ENCODE measurements at regions not wholly inside any gene's neighbourhood (a gene's known extent, or its start where the extent isn't known, plus 50 kb on each side); places are given as distances from the start of the nearest gene placed in this dataset.

DNA sequence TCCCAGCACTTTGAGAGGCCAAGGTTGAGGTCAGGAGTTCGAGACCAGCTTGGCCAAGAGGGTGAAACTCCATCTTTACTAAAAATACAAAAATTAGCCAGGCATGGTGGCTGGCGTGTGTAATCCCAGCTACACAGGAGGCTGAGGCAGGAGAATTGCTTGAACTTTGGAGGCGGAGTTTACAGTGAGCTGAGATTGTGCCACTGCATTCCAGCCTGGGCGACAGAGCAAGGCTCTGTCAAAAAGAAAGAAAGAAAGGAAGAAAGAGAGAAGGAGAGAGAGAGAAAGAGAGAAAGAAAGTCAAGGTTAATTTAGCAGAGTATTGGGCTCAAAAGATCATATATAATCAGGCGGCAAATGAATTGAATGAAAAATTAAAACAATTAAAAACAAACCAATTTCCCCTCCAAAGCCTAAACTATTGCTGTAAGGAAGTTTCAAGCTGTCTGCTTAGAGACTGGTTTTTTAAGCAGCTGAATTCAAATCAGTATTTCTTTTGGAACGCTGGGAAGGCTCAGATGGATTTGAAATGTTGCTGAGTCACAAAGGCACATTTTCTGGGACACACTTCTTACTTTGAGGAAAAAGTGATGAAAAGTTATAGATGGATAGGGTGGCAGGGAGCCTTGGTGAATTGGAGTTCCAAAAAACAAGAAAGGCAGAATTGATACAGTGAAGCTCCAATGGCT, 81.3 kb upstream of the BHLHE40 start:
- Histone ChIP-seq H3K9me3 (ENCODE audit: control insufficient read depth in 2 of 2, low read length in 2 of 2) (no peaks in the 10 kb centered on the region), H3K27ac (ENCODE audit: low read depth in 2 of 2, low read length in 2 of 2) (peak overlapping the region in 1 of 2 donors; percentile 11), H3K36me3 (ENCODE audit: control insufficient read depth in 2 of 2, insufficient read depth in 2 of 2, low read length in 2 of 2) (no peaks in the 10 kb centered on the region), H3K27me3 (ENCODE audit: control insufficient read depth in 2 of 2, insufficient read depth in 2 of 2, low read length in 2 of 2) (no peaks in the 10 kb centered on the region), H3K4me3 (ENCODE audit: low read length in 2 of 2) (no peak overlapping the region), H3K9ac (ENCODE audit: low read depth in 1 of 2, low read length in 2 of 2) (no peak overlapping the region), H3K4me1 (ENCODE audit: control insufficient read depth in 2 of 2, insufficient read depth in 2 of 2, low read length in 2 of 2) (no peaks in the 10 kb centered on the region)

DNA sequence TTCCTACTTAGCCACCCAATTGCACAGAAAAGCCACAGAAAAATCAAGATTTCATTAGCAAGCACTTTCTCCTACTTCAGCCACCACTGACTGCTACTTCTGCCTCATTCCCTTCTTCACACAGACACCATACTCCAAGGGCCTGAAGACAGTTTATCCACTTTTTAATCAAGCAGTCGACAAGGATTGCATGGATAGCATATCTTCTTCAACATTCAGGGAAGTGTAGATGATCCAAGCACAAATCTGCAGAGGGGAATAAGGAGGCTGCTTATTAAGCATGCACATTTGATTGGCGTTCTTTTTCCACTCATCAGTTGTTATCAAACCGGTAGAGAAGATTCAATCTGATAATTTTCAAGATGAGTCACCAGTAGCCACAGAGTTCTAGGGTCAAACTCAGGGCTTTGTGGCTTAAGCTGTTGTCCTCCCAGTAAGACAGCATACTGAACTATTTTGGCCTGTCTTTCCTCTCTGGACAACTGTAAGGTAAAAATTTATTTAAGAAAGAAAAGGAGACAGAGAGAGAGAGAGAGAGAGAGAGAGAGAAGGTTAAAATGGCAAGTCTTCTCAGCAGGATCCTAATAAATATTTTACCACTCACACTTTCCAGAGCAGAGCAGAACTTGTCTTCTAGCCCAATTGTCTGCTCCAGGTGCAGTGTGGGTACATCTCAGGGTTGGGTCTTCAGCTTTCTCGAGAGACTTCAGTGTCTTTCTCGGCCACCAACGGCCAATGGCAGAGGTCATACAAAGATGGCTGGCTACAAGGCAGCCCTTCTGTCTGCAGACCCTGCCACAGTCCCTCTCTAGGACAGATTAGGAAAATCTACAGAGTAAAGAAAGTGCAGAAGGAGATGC, 80.6 kb upstream of the BHLHE40 start:
- Histone ChIP-seq H3K4me1 (ENCODE audit: control insufficient read depth in 2 of 2, insufficient read depth in 2 of 2, low read length in 2 of 2) (no peaks in the 10 kb centered on the region), H3K4me3 (ENCODE audit: low read length in 2 of 2) (no peak overlapping the region), H3K36me3 (ENCODE audit: control insufficient read depth in 2 of 2, insufficient read depth in 2 of 2, low read length in 2 of 2) (no peaks in the 10 kb centered on the region), H3K27me3 (ENCODE audit: control insufficient read depth in 2 of 2, insufficient read depth in 2 of 2, low read length in 2 of 2) (no peaks in the 10 kb centered on the region), H3K27ac (ENCODE audit: low read depth in 2 of 2, low read length in 2 of 2) (peak overlapping the region in 1 of 2 donors; percentile 11), H3K9me3 (ENCODE audit: control insufficient read depth in 2 of 2, low read length in 2 of 2) (no peaks in the 10 kb centered on the region), H3K9ac (ENCODE audit: low read depth in 1 of 2, low read length in 2 of 2) (no peak overlapping the region)

DNA sequence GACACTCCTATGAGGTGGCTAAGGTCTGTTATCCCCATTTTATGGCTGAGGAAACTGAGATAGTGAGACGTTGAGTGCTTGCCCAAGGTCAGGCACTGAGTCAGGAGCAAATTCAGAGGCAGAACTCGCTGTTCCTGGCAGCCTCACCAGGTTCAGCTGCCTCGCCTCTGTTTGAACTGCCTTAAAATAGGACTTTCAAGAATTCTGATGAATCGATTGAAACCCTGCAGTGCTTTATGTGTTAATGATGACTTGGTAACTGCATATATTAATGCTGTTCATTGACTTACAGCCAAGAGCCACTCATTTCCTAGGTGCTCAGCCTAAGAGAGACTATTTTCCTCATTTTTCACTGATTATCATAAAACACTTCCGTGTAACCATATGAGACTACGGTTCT, 79.5 kb upstream of the BHLHE40 start:
- Histone ChIP-seq H3K36me3 (ENCODE audit: control insufficient read depth in 2 of 2, insufficient read depth in 2 of 2, low read length in 2 of 2) (no peaks in the 10 kb centered on the region), H3K27ac (ENCODE audit: low read depth in 2 of 2, low read length in 2 of 2) (no peak overlapping the region), H3K4me3 (ENCODE audit: low read length in 2 of 2) (no peak overlapping the region), H3K9me3 (ENCODE audit: control insufficient read depth in 2 of 2, low read length in 2 of 2) (no peaks in the 10 kb centered on the region), H3K4me1 (ENCODE audit: control insufficient read depth in 2 of 2, insufficient read depth in 2 of 2, low read length in 2 of 2) (no peaks in the 10 kb centered on the region), H3K9ac (ENCODE audit: low read depth in 1 of 2, low read length in 2 of 2) (no peak overlapping the region), H3K27me3 (ENCODE audit: control insufficient read depth in 2 of 2, insufficient read depth in 2 of 2, low read length in 2 of 2) (no peaks in the 10 kb centered on the region)

DNA sequence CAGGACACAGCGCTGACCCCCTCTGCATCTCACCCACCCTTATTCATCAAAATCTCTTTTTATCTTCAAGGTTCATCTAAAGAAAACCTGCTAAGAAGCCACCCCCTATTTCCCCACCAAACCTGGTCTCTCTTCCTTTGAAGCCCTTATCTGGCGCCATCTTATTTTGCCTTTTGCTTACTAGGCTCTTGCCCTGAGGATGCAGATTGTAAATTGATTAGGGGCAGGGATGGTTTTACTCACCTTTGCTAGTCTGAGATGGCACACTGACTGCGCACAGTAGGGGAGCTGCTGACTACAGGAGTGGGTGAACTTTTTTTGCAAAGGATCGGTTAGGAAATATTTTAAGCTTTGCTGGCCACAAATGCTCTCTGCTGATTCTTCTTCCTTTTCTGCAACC, 78.9 kb upstream of the BHLHE40 start:
- no peak overlapping the region for H3K4me3 ChIP-seq (ENCODE audit: low read length in 2 of 2)
- no peak overlapping the region for H3K27ac ChIP-seq (ENCODE audit: low read depth in 2 of 2, low read length in 2 of 2)
- H3K4me1 ChIP-seq (ENCODE audit: control insufficient read depth in 2 of 2, insufficient read depth in 2 of 2, low read length in 2 of 2), result peaks cover 0 to 5% of the 10 kb centered on the region in 2 donors
- H3K27me3 ChIP-seq (ENCODE audit: control insufficient read depth in 2 of 2, insufficient read depth in 2 of 2, low read length in 2 of 2), result no peaks in the 10 kb centered on the region
- no peaks in the 10 kb centered on the region for H3K9me3 ChIP-seq (ENCODE audit: control insufficient read depth in 2 of 2, low read length in 2 of 2)
- H3K36me3 ChIP-seq (ENCODE audit: control insufficient read depth in 2 of 2, insufficient read depth in 2 of 2, low read length in 2 of 2), result no peaks in the 10 kb centered on the region
- H3K9ac ChIP-seq (ENCODE audit: low read depth in 1 of 2, low read length in 2 of 2), result no peak overlapping the region

DNA sequence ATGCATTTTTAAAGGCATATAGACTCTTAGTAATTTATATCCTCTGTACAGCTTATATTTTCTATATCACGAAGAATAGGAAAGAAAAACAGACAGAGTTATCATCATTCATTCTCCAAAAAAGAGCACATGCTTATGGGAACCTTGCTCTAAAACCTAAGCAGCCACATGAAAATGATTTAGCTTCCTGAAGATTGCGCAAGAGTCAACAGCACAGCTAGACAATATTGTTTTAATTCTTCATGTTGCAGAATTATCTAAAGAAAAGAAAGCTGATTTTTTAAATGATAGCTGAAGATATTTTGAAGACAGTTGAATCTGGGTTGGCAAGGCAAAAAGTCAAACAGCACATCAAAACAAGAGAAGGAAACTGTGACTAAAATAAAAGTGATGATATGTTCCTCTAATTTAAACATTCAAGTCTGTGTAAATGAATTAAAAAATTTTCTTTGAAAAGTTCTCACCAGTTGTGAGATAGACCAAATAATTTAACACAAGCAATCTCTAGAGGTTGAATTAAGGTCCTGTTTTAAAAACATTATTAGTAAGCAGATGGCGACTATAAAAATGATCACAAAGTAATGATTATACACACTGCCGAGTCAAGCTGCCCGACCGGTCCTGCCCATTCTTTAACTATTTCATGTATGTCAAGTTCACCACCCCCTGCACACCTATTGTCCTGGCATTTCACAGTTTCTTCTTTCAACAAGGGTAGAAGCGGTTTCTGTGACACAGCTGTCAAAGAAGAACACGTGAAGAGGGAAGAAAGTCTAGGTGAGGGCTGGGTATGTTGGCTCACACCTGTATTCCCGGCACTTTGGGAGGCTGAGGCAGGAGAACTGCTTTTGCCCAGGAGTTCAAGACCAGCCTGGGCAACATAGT, 74.2 kb upstream of the BHLHE40 start:
- Histone ChIP-seq H3K4me1 (ENCODE audit: control insufficient read depth in 2 of 2, insufficient read depth in 2 of 2, low read length in 2 of 2) (peaks cover 0 to 20% of the 10 kb centered on the region in 2 donors), H3K4me3 (ENCODE audit: low read length in 2 of 2) (no peak overlapping the region), H3K27me3 (ENCODE audit: control insufficient read depth in 2 of 2, insufficient read depth in 2 of 2, low read length in 2 of 2) (no peaks in the 10 kb centered on the region), H3K9me3 (ENCODE audit: control insufficient read depth in 2 of 2, low read length in 2 of 2) (no peaks in the 10 kb centered on the region), H3K36me3 (ENCODE audit: control insufficient read depth in 2 of 2, insufficient read depth in 2 of 2, low read length in 2 of 2) (no peaks in the 10 kb centered on the region), H3K9ac (ENCODE audit: low read depth in 1 of 2, low read length in 2 of 2) (no peak overlapping the region), H3K27ac (ENCODE audit: low read depth in 2 of 2, low read length in 2 of 2) (no peak overlapping the region)

DNA sequence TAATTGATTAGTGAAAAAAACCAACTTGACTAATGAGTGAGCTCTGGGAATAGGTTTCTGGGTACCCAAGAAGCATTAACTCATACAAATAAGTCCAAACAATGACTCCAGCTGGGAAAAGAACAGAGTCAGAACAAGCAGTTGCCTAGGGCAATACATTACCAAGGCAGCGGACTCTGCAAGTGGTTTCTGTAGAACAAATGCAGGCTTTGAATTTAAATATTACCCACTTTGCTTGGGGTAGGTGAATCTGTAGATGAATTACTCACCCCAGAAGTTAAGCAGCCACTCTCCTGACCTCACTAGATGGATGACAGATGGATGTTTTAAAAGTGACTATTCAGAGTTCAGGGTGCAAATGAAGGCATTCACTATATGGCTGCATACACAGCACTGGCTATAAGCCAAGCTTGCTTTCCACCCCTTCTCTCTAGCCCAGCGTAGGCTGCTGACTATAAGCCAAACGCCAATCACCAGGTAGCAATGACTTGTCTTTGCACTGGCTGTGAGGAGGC, 73.1 kb upstream of the BHLHE40 start:
- H3K9ac ChIP-seq (ENCODE audit: low read depth in 1 of 2, low read length in 2 of 2), result no peak overlapping the region

DNA sequence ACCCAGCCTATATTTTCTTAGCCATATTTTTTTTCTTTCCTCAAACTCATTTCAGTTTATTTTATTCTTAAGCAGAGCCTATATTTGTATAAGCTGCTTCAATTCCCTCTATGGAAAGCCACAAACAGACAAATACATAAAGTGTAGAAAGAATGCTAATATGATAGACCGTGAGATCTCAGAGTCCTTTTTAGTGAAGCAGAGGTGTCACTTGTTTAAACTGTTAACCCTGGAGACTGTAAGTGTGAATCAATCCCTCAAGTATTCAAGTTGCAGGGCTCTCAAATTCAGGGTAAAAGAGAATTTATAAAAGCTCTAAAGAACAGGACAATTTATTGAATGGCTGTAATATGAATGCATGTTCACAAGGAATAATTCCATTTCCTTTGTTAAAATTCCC, 72.2 kb upstream of the BHLHE40 start:
- H3K4me3 ChIP-seq (ENCODE audit: low read length in 2 of 2), result no peak overlapping the region
- no peaks in the 10 kb centered on the region for H3K27me3 ChIP-seq (ENCODE audit: control insufficient read depth in 2 of 2, insufficient read depth in 2 of 2, low read length in 2 of 2)
- no peaks in the 10 kb centered on the region for H3K9me3 ChIP-seq (ENCODE audit: control insufficient read depth in 2 of 2, low read length in 2 of 2)
- H3K9ac ChIP-seq (ENCODE audit: low read depth in 1 of 2, low read length in 2 of 2), result no peak overlapping the region
- peaks cover 0 to 20% of the 10 kb centered on the region in 2 donors for H3K4me1 ChIP-seq (ENCODE audit: control insufficient read depth in 2 of 2, insufficient read depth in 2 of 2, low read length in 2 of 2)
- no peaks in the 10 kb centered on the region for H3K36me3 ChIP-seq (ENCODE audit: control insufficient read depth in 2 of 2, insufficient read depth in 2 of 2, low read length in 2 of 2)
- H3K27ac ChIP-seq (ENCODE audit: low read depth in 2 of 2, low read length in 2 of 2), result no peak overlapping the region

More for the DNA sequence above, 73.1 kb upstream of the BHLHE40 start:
- H3K9me3 ChIP-seq (ENCODE audit: control insufficient read depth in 2 of 2, low read length in 2 of 2), result no peaks in the 10 kb centered on the region
- no peak overlapping the region for H3K27ac ChIP-seq (ENCODE audit: low read depth in 2 of 2, low read length in 2 of 2)
- H3K36me3 ChIP-seq (ENCODE audit: control insufficient read depth in 2 of 2, insufficient read depth in 2 of 2, low read length in 2 of 2), result no peaks in the 10 kb centered on the region
- H3K4me3 ChIP-seq (ENCODE audit: low read length in 2 of 2), result no peak overlapping the region
- H3K4me1 ChIP-seq (ENCODE audit: control insufficient read depth in 2 of 2, insufficient read depth in 2 of 2, low read length in 2 of 2), result peaks cover 0 to 20% of the 10 kb centered on the region in 2 donors
- no peaks in the 10 kb centered on the region for H3K27me3 ChIP-seq (ENCODE audit: control insufficient read depth in 2 of 2, insufficient read depth in 2 of 2, low read length in 2 of 2)

DNA sequence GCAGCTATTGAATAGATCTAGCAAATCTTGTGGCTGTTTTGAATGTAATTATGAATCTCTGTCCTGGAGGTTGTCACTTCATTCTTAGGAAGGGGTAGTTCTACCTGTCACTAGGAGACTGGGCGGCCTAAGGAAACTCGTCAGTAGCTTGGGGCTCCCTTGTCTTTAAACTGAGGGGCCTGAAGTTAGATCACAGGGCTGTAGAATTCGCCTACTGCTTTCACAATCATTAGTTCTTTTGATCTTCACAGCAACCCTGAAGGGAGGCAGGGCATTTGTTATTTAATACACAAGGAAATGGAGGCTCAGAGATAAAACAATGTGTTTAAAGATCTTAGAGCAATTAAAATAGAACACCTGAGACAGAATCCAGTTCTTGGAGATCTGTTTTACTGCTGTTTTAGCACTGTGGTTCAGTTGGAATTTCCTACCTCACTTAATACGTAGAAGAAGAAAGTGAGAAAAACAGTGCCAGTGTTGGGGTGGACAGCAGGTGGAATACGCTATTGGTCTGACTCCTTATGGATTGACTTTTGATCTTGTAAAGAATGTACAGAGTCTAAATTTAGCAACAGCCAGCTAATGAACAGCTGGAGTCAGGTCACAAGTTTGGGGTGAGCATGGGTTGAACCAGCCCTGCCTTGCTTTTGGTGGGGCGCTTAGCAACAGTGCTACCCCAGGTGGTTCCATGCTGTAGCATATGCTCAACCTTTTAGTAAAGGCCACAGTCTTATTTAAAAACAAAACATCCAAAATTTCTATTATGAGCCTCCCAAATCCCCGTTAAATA, 71.4 kb upstream of the BHLHE40 start:
- H3K27ac ChIP-seq (ENCODE audit: low read depth in 2 of 2, low read length in 2 of 2), result no peak overlapping the region
- no peaks in the 10 kb centered on the region for H3K27me3 ChIP-seq (ENCODE audit: control insufficient read depth in 2 of 2, insufficient read depth in 2 of 2, low read length in 2 of 2)
- H3K4me3 ChIP-seq (ENCODE audit: low read length in 2 of 2), result no peak overlapping the region
- no peaks in the 10 kb centered on the region for H3K36me3 ChIP-seq (ENCODE audit: control insufficient read depth in 2 of 2, insufficient read depth in 2 of 2, low read length in 2 of 2)
- no peak overlapping the region for H3K9ac ChIP-seq (ENCODE audit: low read depth in 1 of 2, low read length in 2 of 2)
- peaks cover 0 to 20% of the 10 kb centered on the region in 2 donors for H3K4me1 ChIP-seq (ENCODE audit: control insufficient read depth in 2 of 2, insufficient read depth in 2 of 2, low read length in 2 of 2)
- H3K9me3 ChIP-seq (ENCODE audit: control insufficient read depth in 2 of 2, low read length in 2 of 2), result no peaks in the 10 kb centered on the region

DNA sequence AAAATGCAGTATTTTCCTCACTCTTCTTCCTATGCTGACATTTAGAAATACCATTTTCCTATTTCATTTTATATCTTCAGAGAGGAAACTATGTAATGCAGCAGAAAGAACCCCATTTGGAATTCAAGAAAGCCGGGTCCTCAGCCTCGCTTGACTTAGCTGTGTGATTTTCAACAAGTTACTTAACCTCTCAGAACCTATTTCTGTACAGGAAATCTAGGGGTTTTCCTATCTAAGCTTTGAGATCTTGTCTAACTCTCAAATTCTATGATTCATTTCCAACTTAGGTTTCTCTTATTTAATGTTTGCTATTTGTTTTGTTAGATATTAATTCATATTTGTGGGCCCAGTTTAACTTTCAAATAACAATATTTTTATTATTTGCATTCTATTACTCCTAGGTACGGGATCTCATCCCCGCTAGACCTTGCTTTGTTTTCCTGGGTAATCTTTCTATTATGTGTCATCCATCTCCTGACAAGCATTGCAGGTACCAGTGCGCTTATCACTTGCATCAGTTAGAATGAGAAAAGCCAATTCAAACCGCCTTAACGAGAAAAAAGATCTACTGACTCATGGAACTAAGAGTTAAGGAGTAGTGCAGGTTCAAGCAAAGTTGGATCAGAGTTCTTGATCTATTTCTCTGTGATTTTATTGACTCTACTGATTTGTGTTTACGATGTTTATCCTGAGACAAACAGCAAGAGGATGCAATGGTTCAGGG, 70.6 kb upstream of the BHLHE40 start:
- H3K9me3 ChIP-seq (ENCODE audit: control insufficient read depth in 2 of 2, low read length in 2 of 2), result no peaks in the 10 kb centered on the region
- no peak overlapping the region for H3K9ac ChIP-seq (ENCODE audit: low read depth in 1 of 2, low read length in 2 of 2)
- H3K4me1 ChIP-seq (ENCODE audit: control insufficient read depth in 2 of 2, insufficient read depth in 2 of 2, low read length in 2 of 2), result peaks cover 0 to 20% of the 10 kb centered on the region in 2 donors
- H3K27me3 ChIP-seq (ENCODE audit: control insufficient read depth in 2 of 2, insufficient read depth in 2 of 2, low read length in 2 of 2), result no peaks in the 10 kb centered on the region
- no peaks in the 10 kb centered on the region for H3K36me3 ChIP-seq (ENCODE audit: control insufficient read depth in 2 of 2, insufficient read depth in 2 of 2, low read length in 2 of 2)
- H3K27ac ChIP-seq (ENCODE audit: low read depth in 2 of 2, low read length in 2 of 2), result no peak overlapping the region
- no peak overlapping the region for H3K4me3 ChIP-seq (ENCODE audit: low read length in 2 of 2)

Data from mucosa of rectum (tissue), 2 donors.